Stimulated activated CD4-positive, alpha-beta T cell treated with anti-CD3 and anti-CD28 coated beads, Interleukin-15, amount 100 ng/mL, for 24 hours (primary cell): ENCODE measurements at regions not wholly inside any gene's neighbourhood (a gene's known extent, or its start where the extent isn't known, plus 50 kb on each side); places are given as distances from the start of the nearest gene placed in this dataset.

Experiments
- DNase-seq: peaks from one replicate; pipeline ENCODE4 v3.0.0-alpha.2; 2020

DNA sequence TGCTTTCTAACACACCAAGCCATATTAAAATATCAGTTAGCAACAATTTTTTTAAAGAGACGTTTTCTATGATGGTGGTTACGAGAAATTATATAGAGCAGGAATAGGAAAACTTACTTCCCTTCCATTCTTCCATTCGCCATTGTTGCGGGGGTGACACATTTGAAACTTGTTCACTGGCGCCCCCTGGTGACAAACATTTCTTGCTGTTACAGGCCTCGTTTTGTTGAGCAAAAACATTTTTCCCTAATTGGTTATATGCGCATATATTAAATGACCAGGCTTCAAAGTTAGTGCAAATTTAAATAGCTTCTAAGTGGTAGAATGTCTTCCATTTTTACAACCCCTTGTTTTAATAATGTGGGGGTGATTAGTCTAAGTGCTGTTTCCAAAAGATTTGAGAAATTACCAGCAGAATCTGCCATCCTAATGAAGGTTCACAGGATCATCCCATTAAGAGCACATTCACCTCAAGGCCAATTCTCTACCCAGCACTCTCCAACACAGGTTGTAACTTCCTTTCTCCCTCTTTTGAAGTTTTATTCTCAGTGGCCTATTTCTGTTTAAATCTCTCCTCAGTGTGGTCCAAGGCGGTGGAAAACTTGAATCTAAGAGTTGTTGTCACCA, 1124.7 kb downstream of the FLRT2 start:
- peak; percentile 45 for DNase-seq

DNA sequence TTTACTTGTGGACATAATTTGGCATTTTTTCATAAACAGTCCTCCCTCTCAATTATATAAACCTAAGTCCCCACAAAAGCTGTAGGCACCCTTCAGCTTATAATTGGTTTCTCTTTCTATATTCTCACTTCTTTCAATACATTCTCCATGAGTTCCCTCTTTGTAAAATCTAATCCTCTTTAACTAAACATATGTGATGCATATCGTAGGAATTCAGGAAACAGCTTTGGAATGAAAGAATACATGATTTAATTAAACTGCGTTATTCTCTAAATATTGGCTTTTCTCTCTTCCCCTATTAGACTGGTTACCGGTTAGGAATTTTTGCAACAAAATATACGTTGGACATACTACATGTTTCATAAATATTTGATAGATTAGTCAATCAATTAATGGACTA, 1122.6 kb downstream of the FLRT2 start:
- DNase-seq, result no peak

- DNase-seq, result no peak
Measured at GRCh38 chr14:86646696-86647690, 1117.0 kb downstream of the FLRT2 start.

DNA sequence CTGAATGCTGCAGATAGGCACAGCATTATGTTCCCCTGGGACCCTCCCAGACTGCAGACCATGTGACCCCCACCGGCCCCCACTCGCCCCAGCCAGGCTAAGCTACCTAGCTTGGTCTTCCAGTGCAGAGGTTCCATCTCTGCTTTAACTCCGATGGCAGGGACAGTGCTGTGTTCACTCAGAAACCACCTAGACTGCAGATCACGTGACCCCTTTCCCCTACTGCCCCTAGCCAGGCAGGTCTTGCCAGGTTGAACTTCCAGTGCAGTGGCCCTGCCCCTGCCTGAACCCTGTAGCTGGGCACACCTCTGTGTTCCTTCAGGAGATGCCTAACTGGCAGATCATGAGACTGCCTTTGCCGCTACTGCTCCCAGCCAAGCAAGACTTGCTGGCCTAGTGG, 1116.2 kb downstream of the FLRT2 start:
- DNase-seq, result no peak

- no peak for DNase-seq
Measured at GRCh38 chr14:86641310-86641709, 1111.4 kb downstream of the FLRT2 start.

DNA sequence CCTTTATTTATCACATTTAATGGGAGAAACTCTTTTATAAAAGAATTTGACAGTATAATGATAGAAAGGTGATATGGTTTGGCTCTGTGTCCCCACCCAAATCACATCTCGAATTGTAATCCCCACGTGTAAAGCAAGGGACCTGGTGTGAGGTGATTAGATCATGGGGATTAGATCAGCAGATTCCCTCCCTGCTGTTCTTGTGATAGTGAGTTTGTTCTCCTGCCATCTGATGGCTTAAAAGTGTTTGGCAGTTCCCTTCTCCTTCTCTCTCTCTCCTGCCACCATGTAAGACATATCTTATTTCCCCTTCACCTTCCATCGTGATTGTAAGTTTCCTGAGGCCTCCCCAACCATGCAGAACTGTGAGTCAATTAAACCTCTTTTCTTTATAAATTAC, 1110.3 kb downstream of the FLRT2 start:
- no peak for DNase-seq

DNA sequence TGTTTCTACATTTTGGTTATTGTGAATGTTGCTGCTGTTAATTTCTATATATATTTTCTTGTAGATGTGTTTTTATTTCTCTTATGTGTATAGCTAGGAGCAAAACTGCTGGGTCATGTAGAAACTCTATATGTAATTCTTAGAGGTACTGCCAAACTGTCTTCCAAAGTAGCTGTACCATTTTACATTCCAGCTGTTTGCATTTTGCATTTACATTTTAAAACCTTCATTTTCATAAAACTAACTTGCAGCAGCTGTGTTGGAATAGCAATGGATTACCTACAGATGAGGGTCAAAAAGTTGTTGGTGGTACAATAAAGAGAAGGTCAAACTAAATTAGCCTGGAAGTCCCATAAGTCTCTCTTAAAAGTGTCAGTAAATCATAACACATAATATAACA, 1109.7 kb downstream of the FLRT2 start:
- no peak for DNase-seq

- no peak for DNase-seq
Measured at GRCh38 chr14:86639146-86639545, 1109.2 kb downstream of the FLRT2 start.

- DNase-seq, result no peak
Measured at GRCh38 chr14:86627080-86627479, 1097.1 kb downstream of the FLRT2 start.

- DNase-seq, result no peak
Measured at GRCh38 chr14:86626530-86626929, 1096.6 kb downstream of the FLRT2 start.

- DNase-seq, result no peak
Measured at GRCh38 chr14:86625637-86626036, 1095.7 kb downstream of the FLRT2 start.

GRCh38 chr14:86619726-86620125, 1089.8 kb downstream of the FLRT2 start:
- no peak for DNase-seq

DNA sequence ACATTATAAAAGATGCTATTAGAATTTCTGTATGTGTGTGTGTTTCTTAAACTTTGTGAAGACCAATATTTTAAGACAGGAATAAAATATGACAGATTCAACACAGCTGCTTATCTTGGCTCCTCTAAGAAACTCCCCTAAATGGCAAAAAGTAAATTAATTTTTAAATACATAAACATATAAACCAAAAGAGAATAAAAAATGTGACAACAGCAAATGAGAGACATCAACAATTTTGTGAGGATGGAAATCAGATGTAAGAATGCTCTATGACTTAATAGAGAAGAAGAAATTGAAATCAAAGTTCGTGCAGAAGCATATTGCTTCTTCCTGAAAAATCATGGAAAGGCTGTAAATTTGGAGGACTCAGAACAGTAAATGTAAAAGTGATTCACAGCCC, 1083.8 kb downstream of the FLRT2 start:
- no peak for DNase-seq

DNA sequence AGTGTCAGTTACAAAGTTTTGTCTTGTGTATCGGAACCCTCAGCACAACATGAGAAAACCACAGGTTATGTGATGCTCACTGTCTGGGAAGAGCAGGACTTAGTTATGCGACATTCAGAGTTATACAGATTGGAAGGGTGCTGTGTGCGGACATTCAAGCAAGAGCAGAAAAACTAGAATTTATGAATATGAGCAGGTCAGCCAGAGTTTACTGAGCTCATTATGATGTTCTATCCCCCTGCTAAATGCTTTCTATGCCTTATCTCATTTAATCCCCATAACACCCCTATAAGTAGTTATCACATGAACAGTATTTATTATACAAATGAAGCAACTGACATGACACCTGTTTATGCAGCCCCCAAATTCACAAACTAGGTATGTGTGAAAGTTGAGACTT, 1083.2 kb downstream of the FLRT2 start:
- no peak for DNase-seq

GRCh38 chr14:86604561-86604960, 1074.6 kb downstream of the FLRT2 start:
- no peak for DNase-seq

- DNase-seq, result no peak
Measured at GRCh38 chr14:86602263-86602662, 1072.3 kb downstream of the FLRT2 start.

GRCh38 chr14:86601813-86602212, 1071.9 kb downstream of the FLRT2 start:
- DNase-seq, result no peak

GRCh38 chr14:86597279-86597678, 1067.3 kb downstream of the FLRT2 start:
- DNase-seq, result no peak

DNA sequence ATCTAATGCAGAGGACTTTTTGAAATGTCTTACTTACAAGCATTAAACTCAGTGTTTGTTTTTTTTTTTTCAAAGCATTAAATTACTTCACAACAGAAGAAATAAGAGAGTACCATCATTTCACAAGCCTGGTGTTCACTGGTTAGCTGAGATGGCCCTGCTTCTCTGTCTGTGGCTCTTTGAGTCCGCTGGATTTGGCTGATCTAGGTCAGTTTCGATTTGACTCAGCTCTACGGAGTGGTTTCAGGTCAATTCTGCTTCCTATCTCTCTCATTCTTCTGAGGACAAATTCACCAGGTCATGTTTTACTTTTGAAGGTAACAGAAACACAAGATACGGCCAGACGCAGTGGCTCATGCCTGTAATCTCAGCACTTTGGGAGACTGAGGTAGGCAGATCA, 1066.1 kb downstream of the FLRT2 start:
- DNase-seq, result no peak

- DNase-seq, result no peak
Measured at GRCh38 chr14:86575141-86575540, 1045.2 kb downstream of the FLRT2 start.

GRCh38 chr14:86574778-86575129, 1044.8 kb downstream of the FLRT2 start:
- no peak for DNase-seq

DNA sequence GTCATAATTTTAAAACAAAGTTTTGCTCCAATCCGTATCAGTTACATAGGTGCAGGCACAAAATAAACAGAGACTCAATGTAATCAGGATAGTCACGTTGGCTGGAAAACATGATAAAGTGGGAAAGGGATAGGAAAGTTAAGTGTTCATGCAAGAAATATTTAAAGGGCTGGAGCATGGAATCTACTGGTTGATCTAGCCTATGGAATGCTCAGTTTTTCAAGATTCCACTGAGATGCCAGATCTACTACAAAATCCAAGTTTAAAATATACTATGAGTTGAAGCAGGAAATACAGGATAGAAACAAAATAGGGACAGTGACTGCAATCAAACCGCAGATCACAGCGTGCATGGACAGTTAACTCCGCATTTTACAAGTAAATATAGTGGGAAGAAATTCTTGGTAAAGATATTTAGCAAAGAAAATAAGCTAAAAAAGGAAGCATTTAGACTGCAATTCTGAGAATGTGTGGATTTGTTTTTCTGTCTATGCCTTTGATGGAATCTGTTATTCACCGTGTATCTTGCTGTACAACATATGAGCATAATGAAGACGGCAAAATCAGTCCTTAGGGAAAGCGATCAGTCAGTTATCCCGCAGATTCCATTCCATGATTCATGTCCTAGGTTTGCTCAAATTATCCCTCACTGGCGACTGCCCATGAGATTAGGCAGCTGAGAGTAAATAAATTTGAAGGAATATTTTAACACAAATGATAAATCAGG, 1044.3 kb downstream of the FLRT2 start:
- no peak for DNase-seq

DNA sequence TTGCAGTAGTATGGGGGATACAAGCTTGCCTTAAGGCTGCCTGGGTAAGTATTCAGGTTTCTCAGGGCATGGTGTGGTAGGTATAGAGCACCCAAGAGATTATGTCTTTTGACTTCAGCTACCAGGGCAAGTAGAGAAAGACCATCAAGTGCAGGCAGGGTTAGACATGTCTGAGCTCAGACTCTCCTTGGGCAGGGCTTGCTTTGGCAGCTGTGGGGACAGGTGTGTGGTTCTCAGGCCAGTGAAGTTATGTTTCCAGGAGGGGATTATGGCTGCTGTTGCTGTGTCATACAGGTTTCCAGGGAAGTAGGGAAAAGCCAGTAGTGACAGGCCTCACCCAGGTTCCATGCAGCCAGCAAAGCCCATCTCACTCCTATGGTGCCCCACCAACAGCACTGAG, 1040.4 kb downstream of the FLRT2 start:
- no peak for DNase-seq

DNA sequence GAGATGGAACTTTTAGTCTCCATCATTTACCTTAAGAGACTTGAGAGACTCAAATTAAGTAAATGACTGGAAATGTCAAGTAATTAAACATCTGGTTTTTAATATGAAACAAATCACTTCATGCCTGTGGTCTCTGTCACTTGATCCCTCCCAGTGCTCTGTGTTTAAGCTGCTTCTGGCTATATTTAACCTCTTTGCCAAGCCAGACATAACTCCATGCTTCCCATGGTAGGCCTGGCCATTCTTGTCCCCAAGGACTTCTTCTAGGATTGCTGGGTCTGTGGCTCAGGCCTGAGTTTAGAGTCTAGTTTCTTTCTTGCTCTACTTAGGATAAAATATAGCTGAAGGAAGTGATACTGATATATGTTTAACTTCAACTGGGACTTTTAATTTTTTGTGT, 1013.6 kb downstream of the FLRT2 start:
- DNase-seq, result no peak
